LNCAP (cell line): ENCODE measurements at regions not wholly inside any gene's neighbourhood (a gene's known extent, or its start where the extent isn't known, plus 50 kb on each side); places are given as distances from the start of the nearest gene placed in this dataset.

ENCODE experiments used
- CTCF ChIP-seq: fragments of 450-650 bp; IDR thresholded peaks from 2 replicates; pipeline ENCODE4 v1.5.1; 2017; ENCODE audit warnings: mild to moderate bottlenecking

GRCh38 chr21:15436031-15436430 is 293.8 kb upstream of the USP25 start:
- no peak for TF ChIP-seq CTCF

- TF ChIP-seq CTCF, result no peak
Observed at GRCh38 chr21:15437883-15438282, 291.9 kb upstream of the USP25 start.

- TF ChIP-seq CTCF, result no peak
Observed at GRCh38 chr21:15439726-15440125, 290.1 kb upstream of the USP25 start.

GRCh38 chr21:15441060-15441493 is 288.7 kb upstream of the USP25 start:
- TF ChIP-seq CTCF, result no peak

GRCh38 chr21:15441992-15442391 is 287.8 kb upstream of the USP25 start:
- no peak for TF ChIP-seq CTCF

GRCh38 chr21:15442743-15443469 is 286.9 kb upstream of the USP25 start:
- no peak for TF ChIP-seq CTCF

- no peak for TF ChIP-seq CTCF
Observed at GRCh38 chr21:15443740-15444117, 286.1 kb upstream of the USP25 start.
